ENCODE measurements at regions not wholly inside any gene's neighbourhood (a gene's known extent, or its start where the extent isn't known, plus 50 kb on each side); places are given as distances from the start of the nearest gene placed in this dataset.

- no peak overlapping the region for H3K4ac ChIP-seq (ENCODE audit: low read depth in 1 of 2, low read length in 2 of 2)
- no peak for DNase-seq
These were observed 54.7 kb upstream of the DSCAM start for GRCh38 chr21:40901691-40902090.

GRCh38 chr21:40902299-40902698 is 55.3 kb upstream of the DSCAM start:
- H3K4me2 ChIP-seq (ENCODE audit: low read length, poor library complexity, severe bottlenecking): no peak overlapping the region
- no peak overlapping the region for H4K91ac ChIP-seq (ENCODE audit: low read length)
- H3K14ac ChIP-seq (ENCODE audit: low read length in 2 of 2): no peak overlapping the region
- no peak overlapping the region for H3K27ac ChIP-seq (ENCODE audit: low read length, poor library complexity, severe bottlenecking)
- H3K9me3 ChIP-seq (ENCODE audit: control insufficient read depth, low read length): peaks cover 3% of the 10 kb centered on the region
- H4K8ac ChIP-seq (ENCODE audit: low read length): no peak overlapping the region
- WGBS: 68% methylated on average over 3 of the region's 3 CpGs
- no peaks in the 10 kb centered on the region for H3K27me3 ChIP-seq (ENCODE audit: control insufficient read depth in 1 of 2, insufficient read depth in 1 of 2, low read length in 2 of 2)
- H2BK15ac ChIP-seq (ENCODE audit: low read depth, poor library complexity, severe bottlenecking): no peak overlapping the region
- H3K4me3 ChIP-seq (ENCODE audit: insufficient read depth in 1 of 2, low read depth in 1 of 2, low read length in 2 of 2): no peak overlapping the region
- H3K36me3 ChIP-seq (ENCODE audit: control insufficient read depth in 1 of 2, insufficient read depth in 2 of 2, low read depth in 1 of 2, low read length in 2 of 2): no peaks in the 10 kb centered on the region
- no peak for DNase-seq
- no peaks in the 10 kb centered on the region for H3K4me1 ChIP-seq (ENCODE audit: control insufficient read depth, insufficient read depth, low read depth, low read length)
- no peak overlapping the region for H2BK12ac ChIP-seq (ENCODE audit: low read length in 2 of 2)
- no peak overlapping the region for H2AFZ ChIP-seq (ENCODE audit: low read depth, low read length)
- no peak overlapping the region for H3K9ac ChIP-seq (ENCODE audit: low read length)
- no peak overlapping the region for H3K18ac ChIP-seq (ENCODE audit: low read depth in 1 of 2, low read length in 2 of 2)
- H3K23ac ChIP-seq (ENCODE audit: low read length in 2 of 2): no peak overlapping the region
- H2BK5ac ChIP-seq (ENCODE audit: low read depth, low read length, poor library complexity, severe bottlenecking): no peak overlapping the region
- H2AK5ac ChIP-seq (ENCODE audit: low read length, severe bottlenecking): no peak overlapping the region
- H2BK120ac ChIP-seq (ENCODE audit: low read depth, low read length): no peak overlapping the region
- H3K79me1 ChIP-seq (replicated peaks; ENCODE audit: low read length, poor library complexity, severe bottlenecking): no peaks in the 10 kb centered on the region
- H3K4ac ChIP-seq (ENCODE audit: low read depth in 1 of 2, low read length in 2 of 2): no peak overlapping the region

More at GRCh38 chr21:40901691-40902090, 54.7 kb upstream of the DSCAM start:
- no peaks in the 10 kb centered on the region for H3K36me3 ChIP-seq (ENCODE audit: control insufficient read depth in 1 of 2, insufficient read depth in 2 of 2, low read depth in 1 of 2, low read length in 2 of 2)
- no peak overlapping the region for H3K18ac ChIP-seq (ENCODE audit: low read depth in 1 of 2, low read length in 2 of 2)
- H3K14ac ChIP-seq (ENCODE audit: low read length in 2 of 2): no peak overlapping the region
- 51% methylated on average over 3 of the region's 4 CpGs for WGBS
- H2BK15ac ChIP-seq (ENCODE audit: low read depth, poor library complexity, severe bottlenecking): no peak overlapping the region
- H4K91ac ChIP-seq (ENCODE audit: low read length): no peak overlapping the region
- no peak overlapping the region for H2BK5ac ChIP-seq (ENCODE audit: low read depth, low read length, poor library complexity, severe bottlenecking)
- no peak overlapping the region for H3K4me2 ChIP-seq (ENCODE audit: low read length, poor library complexity, severe bottlenecking)
- H3K9ac ChIP-seq (ENCODE audit: low read length): no peak overlapping the region
- no peak overlapping the region for H2AFZ ChIP-seq (ENCODE audit: low read depth, low read length)
- H3K27me3 ChIP-seq (ENCODE audit: control insufficient read depth in 1 of 2, insufficient read depth in 1 of 2, low read length in 2 of 2): no peaks in the 10 kb centered on the region
- no peak overlapping the region for H3K4me3 ChIP-seq (ENCODE audit: insufficient read depth in 1 of 2, low read depth in 1 of 2, low read length in 2 of 2)
- peaks cover 3% of the 10 kb centered on the region for H3K9me3 ChIP-seq (ENCODE audit: control insufficient read depth, low read length)
- no peaks in the 10 kb centered on the region for H3K79me1 ChIP-seq (replicated peaks; ENCODE audit: low read length, poor library complexity, severe bottlenecking)
- no peak overlapping the region for H2BK120ac ChIP-seq (ENCODE audit: low read depth, low read length)
- no peak overlapping the region for H4K8ac ChIP-seq (ENCODE audit: low read length)
- no peak overlapping the region for H3K23ac ChIP-seq (ENCODE audit: low read length in 2 of 2)
- no peak overlapping the region for H2BK12ac ChIP-seq (ENCODE audit: low read length in 2 of 2)
- no peak overlapping the region for H2AK5ac ChIP-seq (ENCODE audit: low read length, severe bottlenecking)
- H3K27ac ChIP-seq (ENCODE audit: low read length, poor library complexity, severe bottlenecking): no peak overlapping the region
- no peaks in the 10 kb centered on the region for H3K4me1 ChIP-seq (ENCODE audit: control insufficient read depth, insufficient read depth, low read depth, low read length)

GRCh38 chr21:40902993-40903392 is 56.0 kb upstream of the DSCAM start:
- no peak overlapping the region for H2AK5ac ChIP-seq (ENCODE audit: low read length, severe bottlenecking)
- no peaks in the 10 kb centered on the region for H3K27me3 ChIP-seq (ENCODE audit: control insufficient read depth in 1 of 2, insufficient read depth in 1 of 2, low read length in 2 of 2)
- no peak overlapping the region for H2BK120ac ChIP-seq (ENCODE audit: low read depth, low read length)
- no peak overlapping the region for H2BK12ac ChIP-seq (ENCODE audit: low read length in 2 of 2)
- H3K4ac ChIP-seq (ENCODE audit: low read depth in 1 of 2, low read length in 2 of 2): no peak overlapping the region
- no peaks in the 10 kb centered on the region for H3K4me1 ChIP-seq (ENCODE audit: control insufficient read depth, insufficient read depth, low read depth, low read length)
- H3K4me2 ChIP-seq (ENCODE audit: low read length, poor library complexity, severe bottlenecking): no peak overlapping the region
- H3K27ac ChIP-seq (ENCODE audit: low read length, poor library complexity, severe bottlenecking): no peak overlapping the region
- no peak overlapping the region for H2AFZ ChIP-seq (ENCODE audit: low read depth, low read length)
- 22% methylated on average over 1 of the region's 3 CpGs for WGBS
- no peak for DNase-seq
- H3K9ac ChIP-seq (ENCODE audit: low read length): no peak overlapping the region
- no peak overlapping the region for H3K18ac ChIP-seq (ENCODE audit: low read depth in 1 of 2, low read length in 2 of 2)
- no peak overlapping the region for H3K14ac ChIP-seq (ENCODE audit: low read length in 2 of 2)
- H3K79me1 ChIP-seq (replicated peaks; ENCODE audit: low read length, poor library complexity, severe bottlenecking): no peaks in the 10 kb centered on the region
- H3K23ac ChIP-seq (ENCODE audit: low read length in 2 of 2): no peak overlapping the region
- no peaks in the 10 kb centered on the region for H3K36me3 ChIP-seq (ENCODE audit: control insufficient read depth in 1 of 2, insufficient read depth in 2 of 2, low read depth in 1 of 2, low read length in 2 of 2)
- no peak overlapping the region for H2BK5ac ChIP-seq (ENCODE audit: low read depth, low read length, poor library complexity, severe bottlenecking)
- no peak overlapping the region for H2BK15ac ChIP-seq (ENCODE audit: low read depth, poor library complexity, severe bottlenecking)
- H3K4me3 ChIP-seq (ENCODE audit: insufficient read depth in 1 of 2, low read depth in 1 of 2, low read length in 2 of 2): no peak overlapping the region
- H3K9me3 ChIP-seq (ENCODE audit: control insufficient read depth, low read length): peaks cover 3% of the 10 kb centered on the region
- no peak overlapping the region for H4K8ac ChIP-seq (ENCODE audit: low read length)
- H4K91ac ChIP-seq (ENCODE audit: low read length): no peak overlapping the region

- Histone ChIP-seq H2BK15ac (ENCODE audit: low read depth, poor library complexity, severe bottlenecking) (no peak overlapping the region), H2BK12ac (ENCODE audit: low read length in 2 of 2) (no peak overlapping the region), H3K4me3 (ENCODE audit: insufficient read depth in 1 of 2, low read depth in 1 of 2, low read length in 2 of 2) (no peak overlapping the region), H2BK5ac (ENCODE audit: low read depth, low read length, poor library complexity, severe bottlenecking) (no peak overlapping the region), H3K27me3 (ENCODE audit: control insufficient read depth in 1 of 2, insufficient read depth in 1 of 2, low read length in 2 of 2) (no peaks in the 10 kb centered on the region), H3K4me2 (ENCODE audit: low read length, poor library complexity, severe bottlenecking) (no peak overlapping the region), H3K9ac (ENCODE audit: low read length) (no peak overlapping the region), H3K9me3 (ENCODE audit: control insufficient read depth, low read length) (peaks cover 3% of the 10 kb centered on the region), H3K23ac (ENCODE audit: low read length in 2 of 2) (no peak overlapping the region), H2AK5ac (ENCODE audit: low read length, severe bottlenecking) (no peak overlapping the region), H3K18ac (ENCODE audit: low read depth in 1 of 2, low read length in 2 of 2) (no peak overlapping the region), H2BK120ac (ENCODE audit: low read depth, low read length) (no peak overlapping the region), H3K36me3 (ENCODE audit: control insufficient read depth in 1 of 2, insufficient read depth in 2 of 2, low read depth in 1 of 2, low read length in 2 of 2) (no peaks in the 10 kb centered on the region), H3K79me1 (replicated peaks; ENCODE audit: low read length, poor library complexity, severe bottlenecking) (no peaks in the 10 kb centered on the region), H3K4me1 (ENCODE audit: control insufficient read depth, insufficient read depth, low read depth, low read length) (no peaks in the 10 kb centered on the region), H4K91ac (ENCODE audit: low read length) (no peak overlapping the region), H2AFZ (ENCODE audit: low read depth, low read length) (no peak overlapping the region), H3K27ac (ENCODE audit: low read length, poor library complexity, severe bottlenecking) (no peak overlapping the region), H4K8ac (ENCODE audit: low read length) (no peak overlapping the region), H3K4ac (ENCODE audit: low read depth in 1 of 2, low read length in 2 of 2) (no peak overlapping the region), H3K14ac (ENCODE audit: low read length in 2 of 2) (no peak overlapping the region)
- 55% methylated on average over 1 of the region's 3 CpGs for WGBS
- no peak for DNase-seq
These were observed 58.3 kb upstream of the DSCAM start for GRCh38 chr21:40905251-40905650.

All from mesenchymal stem cell (in vitro differentiated cells and primary cell).